OCI-LY7 (cell line): ENCODE measurements at regions not wholly inside any gene's neighbourhood (a gene's known extent, or its start where the extent isn't known, plus 50 kb on each side); places are given as distances from the start of the nearest gene placed in this dataset.

ENCODE experiments used
- EZH2phosphoT487 ChIP-seq: fragments of 200-600 bp; sonication (generic); IDR thresholded peaks from 2 replicates; pipeline ENCODE4 v1.6.1; 2018; ENCODE audit warnings: low read depth, borderline replicate concordance, mild to moderate bottlenecking, mixed run types, antibody characterized with exemption, low read length, moderate library complexity, mixed read lengths
- TF ChIP-seq, protein P1 (sequence below): fragments of 200-600 bp; sonication (generic); conservative IDR thresholded peaks from 2 replicates; pipeline ENCODE4 v1.5.1; 2014; ENCODE audit warnings: mild to moderate bottlenecking, antibody characterized with exemption, low read length, moderate library complexity, mixed read lengths

DNA sequence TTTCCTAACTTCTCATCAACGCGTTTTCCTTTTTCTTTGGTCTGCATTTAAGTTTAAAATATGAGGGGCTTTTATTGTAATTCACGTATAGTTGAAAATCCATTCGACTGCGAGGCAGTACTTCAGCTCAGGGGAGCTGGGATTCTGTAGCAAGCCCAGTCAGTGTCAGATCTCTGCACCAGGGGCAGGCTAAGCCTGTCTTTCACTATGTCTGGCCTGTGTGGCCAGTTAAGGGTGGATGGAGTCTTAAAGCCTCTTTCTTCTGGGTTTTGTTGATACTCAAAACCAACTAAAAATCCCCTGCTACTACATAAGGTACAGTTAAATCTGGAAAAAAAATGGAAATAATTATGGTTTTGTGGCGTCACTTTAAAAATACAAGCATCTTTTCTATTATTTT, 124.7 kb downstream of the TYW3 start:
- TF ChIP-seq, protein P1, sequence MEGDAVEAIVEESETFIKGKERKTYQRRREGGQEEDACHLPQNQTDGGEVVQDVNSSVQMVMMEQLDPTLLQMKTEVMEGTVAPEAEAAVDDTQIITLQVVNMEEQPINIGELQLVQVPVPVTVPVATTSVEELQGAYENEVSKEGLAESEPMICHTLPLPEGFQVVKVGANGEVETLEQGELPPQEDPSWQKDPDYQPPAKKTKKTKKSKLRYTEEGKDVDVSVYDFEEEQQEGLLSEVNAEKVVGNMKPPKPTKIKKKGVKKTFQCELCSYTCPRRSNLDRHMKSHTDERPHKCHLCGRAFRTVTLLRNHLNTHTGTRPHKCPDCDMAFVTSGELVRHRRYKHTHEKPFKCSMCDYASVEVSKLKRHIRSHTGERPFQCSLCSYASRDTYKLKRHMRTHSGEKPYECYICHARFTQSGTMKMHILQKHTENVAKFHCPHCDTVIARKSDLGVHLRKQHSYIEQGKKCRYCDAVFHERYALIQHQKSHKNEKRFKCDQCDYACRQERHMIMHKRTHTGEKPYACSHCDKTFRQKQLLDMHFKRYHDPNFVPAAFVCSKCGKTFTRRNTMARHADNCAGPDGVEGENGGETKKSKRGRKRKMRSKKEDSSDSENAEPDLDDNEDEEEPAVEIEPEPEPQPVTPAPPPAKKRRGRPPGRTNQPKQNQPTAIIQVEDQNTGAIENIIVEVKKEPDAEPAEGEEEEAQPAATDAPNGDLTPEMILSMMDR: no peak
- TF ChIP-seq EZH2phosphoT487: no peak
